Aorta (tissue), 5 donors: ENCODE measurements at regions not wholly inside any gene's neighbourhood (a gene's known extent, or its start where the extent isn't known, plus 50 kb on each side); places are given as distances from the start of the nearest gene placed in this dataset.

ENCODE experiments used
- ATAC-seq: fragments of 200-7000 bp; cut with Tn5 transposase; one replicate; pipeline ENCODE4 v1.9.1; 2022; ENCODE audit warnings: moderate library complexity; ENCODE audit not compliant: low FRiP score
- DNase-seq, 2 donors: peaks; one replicate each; pipeline ENCODE4 v3.0.0-alpha.2; 2020
- H3K27ac ChIP-seq, 2 donors: one replicate each; pipeline ENCODE4 v1.5.1; 2013; ENCODE audit warnings: low read length in 2 of 2, mild to moderate bottlenecking in 2 of 2, moderate library complexity in 2 of 2, control low read depth in 1 of 2, inconsistent platforms in 1 of 2, low read depth in 1 of 2
- H3K27me3 ChIP-seq, 2 donors: one replicate each; pipeline ENCODE4 v1.6.1; 2013; ENCODE audit warnings: control low read depth in 1 of 2, low read length in 1 of 2, mild to moderate bottlenecking in 1 of 2, moderate library complexity in 1 of 2; ENCODE audit not compliant: insufficient read depth in 2 of 2, control insufficient read depth in 1 of 2
- H3K36me3 ChIP-seq, 2 donors: one replicate each; pipeline ENCODE4 v1.6.1; 2013; ENCODE audit warnings: control low read depth in 1 of 2, low read length in 1 of 2, mild to moderate bottlenecking in 1 of 2; ENCODE audit not compliant: insufficient read depth in 2 of 2, control insufficient read depth in 1 of 2
- H3K4me1 ChIP-seq, 2 donors: one replicate each; pipeline ENCODE4 v1.6.1; 2013; ENCODE audit warnings: low read length in 2 of 2, control low read depth in 1 of 2, mild to moderate bottlenecking in 1 of 2, moderate library complexity in 1 of 2; ENCODE audit not compliant: insufficient read depth in 2 of 2, control insufficient read depth in 1 of 2
- H3K4me3 ChIP-seq, 2 donors: one replicate each; pipeline ENCODE4 v1.5.1; 2013; ENCODE audit warnings: low read length in 2 of 2, control low read depth in 1 of 2, mild to moderate bottlenecking in 1 of 2
- H3K9me3 ChIP-seq: one replicate; pipeline ENCODE4 v1.6.1; 2013; ENCODE audit warnings: mild to moderate bottlenecking, low read length; ENCODE audit not compliant: control insufficient read depth
- WGBS, 2 donors: extraction: QIAGEN DNeasy Blood & Tissue Kit; methylation state at CpG; one replicate each; pipeline ENCODE4 v1.1.7; 2013; 5-methylcytosine and 5-hydroxymethylcytosine counted together
- intact Hi-C, 2 donors: fragments of 100-400 bp; cut with DNase I; formaldehyde crosslinking; loops; one replicate each; pipeline versions ENCODE4 v1.14.2 to v1.15.0; 2022
- donor health status: healthy with polysubstance abuse.
- donor health status: Bipolar disorder and iron deficiency.
- donor health status: DM: no; HTN: no; CAD: no.
- donor health status: DM: no; HTN: no; CAD: no.
- donor health status: DM: yes; HTN: yes; CAD: no.

DNA sequence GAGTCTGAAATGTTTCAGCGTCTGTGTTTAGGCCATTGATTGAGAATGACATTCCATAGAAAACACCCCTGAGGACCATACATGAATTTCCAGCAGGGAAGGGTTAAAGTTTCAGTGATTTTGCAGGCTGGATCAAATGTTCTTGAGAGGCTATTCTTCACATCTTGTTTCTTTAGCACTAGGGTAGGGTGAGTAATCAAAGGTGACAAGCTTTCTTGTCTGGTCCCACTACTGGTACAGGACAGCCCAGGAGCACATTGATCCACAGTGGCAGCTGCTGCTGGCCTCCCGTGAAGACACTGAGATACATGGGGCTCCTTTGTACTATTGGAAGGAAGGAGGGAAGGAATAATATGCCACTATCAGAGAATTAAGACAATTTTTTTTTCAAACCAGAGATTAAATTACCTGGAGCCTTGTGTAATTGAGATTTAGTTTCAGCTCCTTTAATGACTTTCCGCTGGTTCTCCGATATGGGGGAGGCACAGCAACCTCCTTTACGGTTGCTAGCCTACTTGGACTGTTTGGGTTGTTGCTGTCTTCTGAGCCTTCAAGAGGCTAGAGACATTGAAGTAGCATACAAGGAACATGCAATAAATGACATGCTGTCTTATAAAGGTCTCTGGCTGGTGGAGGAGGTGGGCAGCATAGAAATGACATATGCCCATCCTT, 368.9 kb downstream of the SOX11 start:
- WGBS, 2 donors = 74 to 75% methylated on average over 5 of the region's 5 CpGs
- H3K27ac ChIP-seq = no peak overlapping the region
- no peaks in the 10 kb centered on the region for H3K27me3 ChIP-seq
- DNase-seq = no peak
- ATAC-seq = no peak
- H3K4me1 ChIP-seq = peaks cover 0 to 1% of the 10 kb centered on the region in 2 donors
- H3K36me3 ChIP-seq = no peaks in the 10 kb centered on the region
- no peaks in the 10 kb centered on the region for H3K9me3 ChIP-seq
- no peak overlapping the region for H3K4me3 ChIP-seq
- intact Hi-C loops = no loop called here

DNA sequence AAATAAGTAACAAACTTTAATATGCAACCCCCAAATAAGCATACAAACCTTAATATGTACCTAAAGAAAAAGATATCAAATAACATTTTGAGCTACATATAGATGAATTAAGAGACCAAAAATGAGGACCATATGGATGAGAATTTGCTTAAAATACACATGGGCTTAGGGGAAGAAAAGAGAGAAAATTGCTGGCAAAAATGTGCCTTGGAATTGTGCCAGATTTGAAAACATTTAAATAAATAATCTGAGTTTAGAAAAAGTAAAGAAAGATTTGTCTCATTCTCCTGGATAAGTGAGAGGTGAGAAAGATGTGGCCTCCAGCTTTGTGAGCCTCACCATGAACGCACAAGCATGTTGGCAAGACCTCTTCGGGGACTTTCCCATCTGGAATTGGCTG, 372.6 kb downstream of the SOX11 start:
- Histone ChIP-seq H3K27me3 (no peaks in the 10 kb centered on the region), H3K9me3 (no peaks in the 10 kb centered on the region), H3K36me3 (no peaks in the 10 kb centered on the region), H3K4me3 (no peak overlapping the region), H3K27ac (no peak overlapping the region), H3K4me1 (peaks cover 0 to 1% of the 10 kb centered on the region in 2 donors)
- intact Hi-C loops = no loop called here
- DNase-seq (no peak), ATAC-seq (no peak)
- 71 to 82% methylated on average over 2 of the region's 2 CpGs for WGBS, 2 donors

DNA sequence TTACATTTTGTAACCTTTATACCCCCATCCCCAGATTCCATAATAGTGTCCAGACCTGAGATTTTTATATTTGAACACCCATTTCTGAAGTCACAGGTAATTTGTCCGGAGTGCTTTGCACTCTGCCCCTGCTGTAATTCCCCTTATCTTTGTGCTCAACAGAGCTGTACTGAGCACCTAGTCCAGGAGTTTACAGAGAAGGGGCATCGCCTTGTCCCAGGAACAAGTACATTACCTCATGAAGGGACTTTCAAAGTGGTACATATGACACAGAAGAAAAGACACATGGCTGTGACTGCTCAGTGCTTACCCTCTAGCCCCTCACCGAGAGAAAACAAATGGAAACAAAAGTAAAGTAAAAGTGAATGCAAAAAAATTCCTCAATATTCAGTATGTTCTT, 373.5 kb downstream of the SOX11 start:
- intact Hi-C loops = no loop called here
- Histone ChIP-seq H3K9me3 (no peaks in the 10 kb centered on the region), H3K4me1 (peaks cover 0 to 1% of the 10 kb centered on the region in 2 donors), H3K27me3 (no peaks in the 10 kb centered on the region), H3K4me3 (no peak overlapping the region), H3K36me3 (no peaks in the 10 kb centered on the region), H3K27ac (no peak overlapping the region)
- ATAC-seq (no peak), DNase-seq (no peak)
- WGBS, 2 donors = 87% methylated on average over 3 of the region's 3 CpGs

DNA sequence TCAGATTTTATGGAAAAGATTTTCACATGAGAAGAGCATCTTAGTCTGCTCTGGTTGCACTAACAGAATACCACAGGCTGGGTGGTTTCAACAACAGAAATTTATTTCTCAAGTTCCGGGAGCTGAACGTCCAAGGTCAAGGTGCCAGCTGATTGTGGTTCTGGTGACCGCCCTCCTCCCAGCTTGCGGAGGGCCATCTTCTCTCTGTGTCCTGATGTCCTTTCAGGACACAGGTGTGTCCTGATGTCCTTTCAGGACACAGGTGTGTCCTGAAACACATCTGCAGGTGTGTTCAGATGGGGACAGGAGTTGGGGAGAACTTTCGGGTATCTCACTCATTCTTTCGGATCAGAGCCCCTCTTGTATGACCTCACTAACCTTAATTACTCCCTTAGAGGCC, 374.9 kb downstream of the SOX11 start:
- H3K4me1 ChIP-seq = peaks cover 0 to 1% of the 10 kb centered on the region in 2 donors
- no peak for DNase-seq
- H3K4me3 ChIP-seq = no peak overlapping the region
- 73 to 83% methylated on average over 6 of the region's 6 CpGs for WGBS, 2 donors
- H3K9me3 ChIP-seq = no peaks in the 10 kb centered on the region
- H3K27ac ChIP-seq = no peak overlapping the region
- ATAC-seq = no peak
- H3K36me3 ChIP-seq = no peaks in the 10 kb centered on the region
- intact Hi-C loops = no loop called here
- H3K27me3 ChIP-seq = peaks cover 0 to 3% of the 10 kb centered on the region in 2 donors

DNA sequence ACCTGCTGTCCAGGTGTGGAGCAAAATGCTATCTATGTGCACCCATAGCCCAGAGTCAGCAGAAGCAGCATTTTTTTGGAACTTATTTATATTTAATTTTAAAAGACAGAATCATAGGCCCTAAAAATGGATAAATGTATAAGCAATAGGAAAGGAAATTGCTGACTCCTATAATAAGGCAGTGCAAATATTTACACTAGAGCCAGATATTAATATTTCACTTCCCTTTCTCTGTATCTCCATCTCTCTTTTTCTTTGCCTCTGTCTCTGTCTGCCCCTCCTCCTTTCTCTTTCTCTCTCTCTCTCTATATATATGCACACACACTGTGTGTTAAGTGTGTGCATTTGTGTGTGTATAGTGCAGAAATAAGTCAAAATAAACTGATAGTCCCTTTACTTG, 375.6 kb downstream of the SOX11 start:
- ATAC-seq = no peak
- peaks cover 0 to 1% of the 10 kb centered on the region in 2 donors for H3K4me1 ChIP-seq
- H3K4me3 ChIP-seq = no peak overlapping the region
- DNase-seq = no peak
- H3K9me3 ChIP-seq = no peaks in the 10 kb centered on the region
- H3K27ac ChIP-seq = no peak overlapping the region
- intact Hi-C loops = no loop called here
- no peaks in the 10 kb centered on the region for H3K36me3 ChIP-seq
- H3K27me3 ChIP-seq = peaks cover 0 to 3% of the 10 kb centered on the region in 2 donors

DNA sequence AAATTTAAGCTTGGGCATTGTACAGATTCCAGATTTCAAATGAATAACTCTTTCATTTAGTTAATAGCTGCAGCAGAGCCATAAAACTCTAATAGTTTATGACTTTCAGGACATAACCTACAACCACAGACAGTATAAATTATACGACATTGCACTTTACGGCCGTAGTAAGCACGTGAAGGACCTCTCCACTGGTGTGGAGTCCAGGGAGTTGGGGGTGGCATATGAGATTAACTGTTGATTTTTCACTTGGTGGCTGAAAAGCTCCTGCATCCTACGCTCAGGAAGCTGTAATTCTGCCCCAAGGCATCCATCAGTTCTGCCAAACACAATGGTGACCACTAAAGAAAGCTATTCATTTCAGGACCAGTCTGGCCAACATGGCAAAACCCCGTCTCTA, 376.2 kb downstream of the SOX11 start:
- Histone ChIP-seq H3K27me3 (peaks cover 0 to 3% of the 10 kb centered on the region in 2 donors), H3K36me3 (no peaks in the 10 kb centered on the region)
- DNase-seq = no peak

DNA sequence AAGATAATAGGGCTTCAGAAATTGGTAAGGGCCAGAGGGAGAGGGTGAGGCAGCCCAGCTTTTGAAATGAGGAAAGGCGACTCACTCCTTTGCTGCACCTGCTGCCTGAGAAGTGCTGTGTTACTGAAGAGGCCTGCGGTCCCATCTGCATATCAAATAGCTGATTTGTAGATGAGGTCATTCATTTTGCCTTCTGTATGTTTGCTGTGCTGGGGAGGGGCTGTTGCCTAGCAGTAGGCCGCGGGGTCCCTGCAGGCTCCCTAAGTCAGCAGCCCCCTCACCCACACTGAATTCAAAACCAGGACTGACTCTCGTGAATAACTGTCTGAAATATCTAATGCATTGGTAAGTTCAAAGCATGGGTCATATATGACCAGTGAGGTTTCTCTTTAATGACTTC, 377.2 kb downstream of the SOX11 start:
- WGBS, 2 donors = 52 to 69% methylated on average over 5 of the region's 5 CpGs
- H3K9me3 ChIP-seq = peaks cover 1% of the 10 kb centered on the region
- ATAC-seq = no peak
- H3K27me3 ChIP-seq = peaks cover 0 to 3% of the 10 kb centered on the region in 2 donors
- H3K27ac ChIP-seq = no peak overlapping the region
- intact Hi-C loops = no loop called here
- no peaks in the 10 kb centered on the region for H3K36me3 ChIP-seq
- H3K4me1 ChIP-seq = peaks cover 0 to 1% of the 10 kb centered on the region in 2 donors
- no peak for DNase-seq
- H3K4me3 ChIP-seq = no peak overlapping the region

More for the DNA sequence above, 376.2 kb downstream of the SOX11 start:
- H3K4me3 ChIP-seq = no peak overlapping the region
- intact Hi-C loops = no loop called here
- H3K4me1 ChIP-seq = peaks cover 0 to 1% of the 10 kb centered on the region in 2 donors
- no peak for ATAC-seq
- no peaks in the 10 kb centered on the region for H3K9me3 ChIP-seq
- WGBS, 2 donors = 55 to 56% methylated on average over 6 of the region's 6 CpGs
- H3K27ac ChIP-seq = no peak overlapping the region

DNA sequence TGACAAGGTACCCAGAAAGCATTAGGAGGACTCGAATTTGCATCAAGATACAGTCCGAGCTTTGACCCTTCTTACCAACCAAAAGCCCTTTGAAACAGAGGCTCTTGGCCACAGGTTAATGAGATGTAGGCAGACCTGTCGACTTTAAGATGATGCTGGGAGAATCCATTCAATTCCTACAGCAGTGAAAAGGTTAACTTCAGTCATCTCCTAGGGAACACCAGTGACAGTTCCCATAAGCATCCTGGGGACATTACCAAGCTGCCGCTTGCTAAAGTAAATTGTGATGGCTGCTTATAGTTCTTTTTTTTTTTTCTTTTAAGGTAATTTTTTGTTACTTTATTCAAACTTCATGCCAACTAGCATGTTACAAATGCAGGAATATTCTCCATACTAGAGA, 379.3 kb downstream of the SOX11 start:
- intact Hi-C loops = no loop called here
- Histone ChIP-seq H3K9me3 (peaks cover 2% of the 10 kb centered on the region), H3K27me3 (peaks cover 0 to 3% of the 10 kb centered on the region in 2 donors), H3K36me3 (no peaks in the 10 kb centered on the region), H3K4me3 (no peak overlapping the region), H3K4me1 (no peaks in the 10 kb centered on the region), H3K27ac (no peak overlapping the region)
- WGBS, 2 donors = 63 to 66% methylated on average over 4 of the region's 4 CpGs
- no peak for ATAC-seq
- no peak for DNase-seq

DNA sequence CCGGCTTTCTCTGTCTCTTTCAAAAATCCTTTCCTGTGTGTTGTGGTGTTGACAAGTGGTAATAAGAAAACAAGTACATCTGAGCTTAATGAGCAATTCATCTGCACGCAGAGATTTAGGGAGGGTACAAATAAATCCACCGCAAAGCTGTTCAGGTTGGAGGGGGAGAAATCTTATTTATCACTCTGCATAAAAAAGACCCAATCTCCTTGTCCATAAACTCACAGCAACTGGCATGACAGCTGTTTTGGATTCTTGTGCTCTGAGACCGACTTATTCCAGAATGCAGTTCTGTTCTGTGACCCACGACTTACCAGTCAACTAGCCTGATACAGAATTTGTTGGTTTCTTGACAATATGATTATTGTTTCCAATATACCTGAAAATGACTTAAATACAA, 380.1 kb downstream of the SOX11 start:
- intact Hi-C loops = no loop called here

More for the DNA sequence above, 380.1 kb downstream of the SOX11 start:
- 54% methylated on average over 5 of the region's 5 CpGs for WGBS, 2 donors
- no peak overlapping the region for H3K4me3 ChIP-seq
- no peak for ATAC-seq
- no peak overlapping the region for H3K27ac ChIP-seq
- H3K9me3 ChIP-seq = peaks cover 2% of the 10 kb centered on the region
- H3K36me3 ChIP-seq = no peaks in the 10 kb centered on the region
- H3K27me3 ChIP-seq = peaks cover 0 to 3% of the 10 kb centered on the region in 2 donors
- H3K4me1 ChIP-seq = no peaks in the 10 kb centered on the region
- no peak for DNase-seq
